Upper lobe of right lung (tissue), 1 donor: ENCODE measurements at regions not wholly inside any gene's neighbourhood (a gene's known extent, or its start where the extent isn't known, plus 50 kb on each side); places are given as distances from the start of the nearest gene placed in this dataset.

Experiments used
- ATAC-seq: fragments of 200-7000 bp; cut with Tn5 transposase; one replicate; pipeline ENCODE4 v1.9.1; 2020; ENCODE audit warnings: mild to moderate bottlenecking, moderate library complexity
- DNase-seq: peaks from one replicate; pipeline ENCODE4 v3.0.0-alpha.2; 2020
- H3K27ac ChIP-seq: fragments of 200-600 bp; one replicate; pipeline ENCODE4 v1.8.0; 2022
- H3K27me3 ChIP-seq: fragments of 200-600 bp; one replicate; pipeline ENCODE4 v1.8.0; 2022; ENCODE audit warnings: mild to moderate bottlenecking
- H3K36me3 ChIP-seq: fragments of 200-600 bp; one replicate; pipeline ENCODE4 v1.8.0; 2022
- H3K4me1 ChIP-seq: fragments of 200-600 bp; one replicate; pipeline ENCODE4 v1.8.0; 2022
- H3K4me3 ChIP-seq: fragments of 200-600 bp; one replicate; pipeline ENCODE4 v1.8.0; 2022; ENCODE audit warnings: mild to moderate bottlenecking
- H3K9me3 ChIP-seq: fragments of 200-600 bp; one replicate; pipeline ENCODE4 v1.8.0; 2022
- CTCF ChIP-seq: fragments of 200-600 bp; IDR thresholded peaks from one replicate; pipeline ENCODE4 v1.8.0; 2022; ENCODE audit warnings: antibody characterized with exemption
- intact Hi-C: fragments of 100-400 bp; cut with DNase I; formaldehyde crosslinking; loops from one replicate; pipeline ENCODE4 v1.11.0; 2022
- donor health status: DM: no; HTN: yes; CAD: no; lungs with severe emphysema.

GRCh38 chr6:140045116-140045515 is 670.7 kb upstream of the CITED2 start:
- Histone ChIP-seq H3K4me1 (no peaks in the 10 kb centered on the region), H3K27ac (no peak overlapping the region), H3K9me3 (no peaks in the 10 kb centered on the region), H3K36me3 (no peaks in the 10 kb centered on the region), H3K27me3 (no peaks in the 10 kb centered on the region), H3K4me3 (no peak overlapping the region)
- no peak for ATAC-seq
- no peak for DNase-seq
- TF ChIP-seq CTCF, result no peak
- intact Hi-C loops, result no loop called here

- H3K9me3 ChIP-seq, result no peaks in the 10 kb centered on the region
- no peak overlapping the region for H3K27ac ChIP-seq
- no peak for TF ChIP-seq CTCF
- H3K4me3 ChIP-seq, result no peak overlapping the region
- no peaks in the 10 kb centered on the region for H3K27me3 ChIP-seq
- DNase-seq (no peak), ATAC-seq (no peak)
- no peaks in the 10 kb centered on the region for H3K36me3 ChIP-seq
- intact Hi-C loops, result no loop called here
- no peaks in the 10 kb centered on the region for H3K4me1 ChIP-seq
These were observed 670.2 kb upstream of the CITED2 start for GRCh38 chr6:140044626-140045025.

- no peak for TF ChIP-seq CTCF
- intact Hi-C loops, result no loop called here
- ATAC-seq (peak; percentile 37), DNase-seq (no peak)
- Histone ChIP-seq H3K27ac (no peak overlapping the region), H3K9me3 (no peaks in the 10 kb centered on the region), H3K4me3 (no peak overlapping the region), H3K27me3 (no peaks in the 10 kb centered on the region), H3K36me3 (no peaks in the 10 kb centered on the region), H3K4me1 (no peaks in the 10 kb centered on the region)
These were observed 669.4 kb upstream of the CITED2 start for GRCh38 chr6:140043762-140044378.

- intact Hi-C loops, result no loop called here
- no peak for TF ChIP-seq CTCF
- Histone ChIP-seq H3K27ac (no peak overlapping the region), H3K4me3 (no peak overlapping the region), H3K36me3 (no peaks in the 10 kb centered on the region), H3K9me3 (no peaks in the 10 kb centered on the region), H3K4me1 (no peaks in the 10 kb centered on the region), H3K27me3 (no peaks in the 10 kb centered on the region)
- no peak for DNase-seq
- ATAC-seq, result no peak
These were observed 668.9 kb upstream of the CITED2 start for GRCh38 chr6:140043357-140043756.

GRCh38 chr6:140041571-140042332 is 667.3 kb upstream of the CITED2 start:
- TF ChIP-seq CTCF, result no peak
- H3K4me3 ChIP-seq, result no peak overlapping the region
- ATAC-seq, result no peak
- intact Hi-C loops, result no loop called here
- H3K27ac ChIP-seq, result no peak overlapping the region
- DNase-seq, result no peak
- no peaks in the 10 kb centered on the region for H3K36me3 ChIP-seq
- no peaks in the 10 kb centered on the region for H3K4me1 ChIP-seq
- no peaks in the 10 kb centered on the region for H3K27me3 ChIP-seq
- no peaks in the 10 kb centered on the region for H3K9me3 ChIP-seq
